ENCODE measurements at regions not wholly inside any gene's neighbourhood (a gene's known extent, or its start where the extent isn't known, plus 50 kb on each side); places are given as distances from the start of the nearest gene placed in this dataset.

- TF ChIP-seq CTCF (conservative IDR thresholded peaks at IDR 0.05; ENCODE audit: low read depth, low read length) (no peak), EZH2phosphoT487 (IDR thresholded peaks at IDR 0.05; ENCODE audit: borderline replicate concordance, low read length) (no peak)
Measured at GRCh38 chr6:126285871-126286365, 54.0 kb upstream of the CENPW start.
